GM18907 (cell line): ENCODE measurements at regions not wholly inside any gene's neighbourhood (a gene's known extent, or its start where the extent isn't known, plus 50 kb on each side); places are given as distances from the start of the nearest gene placed in this dataset.

ENCODE experiments used
- ATAC-seq: cut with Tn5 transposase; IDR thresholded peaks from one replicate; pipeline ENCODE4 v1.9.1; 2021; ENCODE audit warnings: mild to moderate bottlenecking, moderate library complexity; ENCODE audit not compliant: unreplicated experiment

DNA sequence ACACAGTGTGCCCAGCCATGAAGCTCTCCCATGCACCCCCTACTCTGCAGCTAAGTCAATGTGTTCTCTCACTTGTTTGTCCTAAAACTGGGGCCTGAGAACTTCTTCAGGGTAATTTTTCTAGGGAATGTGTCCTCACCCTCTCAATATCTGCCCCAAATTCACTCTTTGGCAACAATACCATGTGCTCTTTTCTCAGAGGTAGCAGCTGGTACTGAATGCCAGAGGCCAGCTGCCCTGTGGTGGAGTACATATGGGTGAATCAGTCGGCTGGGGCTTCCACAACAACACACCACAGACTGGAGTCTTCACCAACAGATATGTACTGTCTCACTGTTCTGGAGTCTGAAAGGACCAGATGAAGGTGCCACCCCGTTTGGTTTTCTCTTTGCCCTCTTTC is 97.7 kb upstream of the TOP3B start:
- ATAC-seq: no peak

DNA sequence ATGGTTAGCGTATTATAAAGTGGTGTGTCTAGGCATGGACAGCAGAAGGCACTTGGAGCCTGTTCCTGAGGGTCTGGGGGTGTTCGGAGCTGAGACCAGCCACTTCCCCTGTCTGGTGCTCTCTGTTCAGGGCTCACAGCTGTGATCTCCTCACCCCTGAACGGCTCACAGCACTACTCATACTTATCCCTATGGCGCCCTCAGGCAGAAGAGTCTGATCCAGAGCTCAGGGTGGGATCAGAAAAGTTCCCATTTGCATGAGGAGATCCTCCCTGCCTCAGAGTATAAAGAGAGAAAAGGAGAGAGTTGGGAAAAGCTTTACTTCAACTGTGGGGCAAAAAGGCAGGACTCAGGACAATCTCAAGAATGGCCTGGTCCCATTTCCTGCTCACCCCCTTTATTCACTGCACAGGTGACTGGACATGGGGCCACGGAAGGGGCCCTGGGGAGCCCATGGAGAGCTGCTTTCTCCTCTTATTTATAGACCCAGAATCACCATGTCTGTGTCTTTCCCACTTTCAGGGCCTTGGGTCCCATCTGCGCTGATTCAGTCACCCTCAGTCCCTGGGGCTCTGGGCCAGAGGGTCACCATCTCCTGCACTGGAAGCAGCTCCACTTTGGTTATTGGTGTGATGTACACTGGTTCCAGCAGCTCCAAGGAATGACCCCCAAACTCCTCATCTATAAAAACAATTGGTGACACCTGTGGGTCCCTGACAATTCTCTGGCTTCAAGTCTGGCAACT is 97.0 kb upstream of the TOP3B start:
- no peak for ATAC-seq

DNA sequence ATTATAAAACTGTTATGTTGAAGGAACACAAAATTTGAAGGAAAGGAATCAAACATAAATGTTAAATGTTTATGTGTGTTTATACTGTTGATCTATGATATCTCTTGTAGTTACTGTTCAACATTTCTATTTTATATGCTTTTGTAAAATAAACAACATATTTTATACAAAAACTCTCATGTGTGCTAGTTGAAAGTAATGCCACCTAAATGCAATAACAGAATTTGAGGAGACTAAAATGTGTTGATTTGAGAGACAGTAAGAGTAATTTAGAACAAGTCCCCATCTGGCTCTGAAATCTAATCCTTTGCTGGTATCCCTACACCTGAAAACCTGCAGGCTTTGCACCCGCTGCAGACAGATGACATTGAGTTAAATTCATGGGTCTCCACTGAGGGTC is 95.7 kb upstream of the TOP3B start:
- ATAC-seq: no peak

- ATAC-seq: no peak
Measured at GRCh38 chr22:22076932-22077703, 94.5 kb upstream of the TOP3B start.

GRCh38 chr22:22076361-22076760 is 93.8 kb upstream of the TOP3B start:
- no peak for ATAC-seq

GRCh38 chr22:22075382-22076163 is 93.0 kb upstream of the TOP3B start:
- no peak for ATAC-seq

- no peak for ATAC-seq
Measured at GRCh38 chr22:22074634-22075381, 92.2 kb upstream of the TOP3B start.

GRCh38 chr22:22073769-22074561 is 91.4 kb upstream of the TOP3B start:
- ATAC-seq: no peak

GRCh38 chr22:22072169-22072836 is 89.7 kb upstream of the TOP3B start:
- ATAC-seq: no peak

GRCh38 chr22:22071455-22071854 is 88.9 kb upstream of the TOP3B start:
- ATAC-seq: no peak

DNA sequence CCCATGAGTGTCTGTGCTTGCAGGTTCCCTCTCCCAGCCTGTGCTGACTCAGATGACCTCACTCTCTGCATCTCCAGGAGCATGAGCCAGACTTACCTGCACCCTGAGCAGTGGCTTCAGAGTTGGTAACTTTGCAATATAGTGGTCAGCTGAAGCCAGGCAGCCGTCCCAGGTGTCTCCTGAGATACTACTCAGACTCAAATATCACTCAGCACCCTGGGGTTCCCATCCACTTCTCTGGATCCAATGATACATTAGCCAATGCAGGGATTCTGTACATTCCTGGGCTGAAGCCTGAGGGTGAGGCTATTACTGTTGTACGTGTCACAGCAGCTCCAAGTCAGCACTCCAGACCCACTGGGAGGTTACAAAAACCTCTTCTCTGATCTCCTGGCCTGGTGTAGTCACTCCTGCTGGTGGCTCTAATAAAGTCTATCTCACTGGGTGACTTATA is 87.8 kb upstream of the TOP3B start:
- ATAC-seq: no peak

- ATAC-seq: no peak
Measured at GRCh38 chr22:22069450-22070370, 87.1 kb upstream of the TOP3B start.

DNA sequence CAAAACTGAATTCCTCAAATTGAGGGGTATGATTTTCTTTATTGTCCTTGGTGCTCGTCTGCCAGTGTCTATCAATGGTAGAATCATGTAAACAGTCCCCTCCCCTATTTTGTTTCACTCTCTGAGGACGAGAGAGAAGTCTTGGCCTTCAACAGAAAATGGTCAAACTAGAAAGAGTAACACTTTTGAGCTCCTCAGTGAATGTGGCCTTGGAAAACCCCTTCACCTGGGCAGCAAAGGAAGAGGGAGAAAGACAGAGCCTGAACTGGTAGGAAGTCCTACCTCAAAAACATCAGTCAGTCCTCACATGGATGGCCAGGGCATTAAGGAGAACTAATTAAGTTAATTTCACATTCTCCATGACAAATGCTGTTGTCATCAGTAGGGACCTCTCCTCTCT is 86.1 kb upstream of the TOP3B start:
- ATAC-seq: no peak

GRCh38 chr22:22068025-22068424 is 85.4 kb upstream of the TOP3B start:
- ATAC-seq: no peak

- no peak for ATAC-seq
Measured at GRCh38 chr22:22067192-22067591, 84.6 kb upstream of the TOP3B start.

- no peak for ATAC-seq
Measured at GRCh38 chr22:22064580-22064979, 82.0 kb upstream of the TOP3B start.

DNA sequence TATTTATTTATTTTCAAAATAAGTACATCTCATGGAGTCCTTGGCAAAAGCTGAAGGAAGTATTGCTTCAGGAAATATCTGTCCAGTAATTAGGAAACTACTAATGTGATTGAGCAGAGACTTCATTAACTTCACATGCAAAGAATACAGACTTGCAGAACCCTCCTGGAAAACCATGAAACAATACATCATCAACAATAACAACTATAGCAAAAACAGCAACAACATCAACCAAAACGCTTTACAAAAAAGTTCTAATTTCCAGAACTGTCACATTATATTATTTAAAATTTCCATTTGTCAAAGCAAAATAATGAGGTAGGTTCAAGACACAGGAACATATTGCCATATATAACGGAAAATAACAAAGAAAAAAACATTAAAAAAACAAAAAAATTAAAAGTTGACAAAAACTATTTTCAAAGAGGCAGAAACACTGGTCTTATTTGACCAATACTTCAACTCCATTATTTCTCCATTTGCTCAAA is 79.8 kb upstream of the TOP3B start:
- ATAC-seq: no peak
